Endodermal cell (in vitro differentiated cells): ENCODE measurements at regions not wholly inside any gene's neighbourhood (a gene's known extent, or its start where the extent isn't known, plus 50 kb on each side); places are given as distances from the start of the nearest gene placed in this dataset.

Experiments used
- DNase-seq: peaks from one replicate; pipeline ENCODE4 v3.0.0-alpha.2; 2017
- H3K27ac ChIP-seq: 2 replicates; pipeline ENCODE4 v1.5.1; 2013; ENCODE audit warnings: mild to moderate bottlenecking, low read depth, low read length, moderate library complexity
- H3K27me3 ChIP-seq: 2 replicates; pipeline ENCODE4 v1.6.1; 2013; ENCODE audit warnings: mild to moderate bottlenecking, low read length, moderate library complexity; ENCODE audit not compliant: insufficient read depth, control insufficient read depth, poor library complexity, severe bottlenecking
- H3K36me3 ChIP-seq: 2 replicates; pipeline ENCODE4 v1.7.0; 2013; ENCODE audit warnings: mild to moderate bottlenecking, low read length, moderate library complexity; ENCODE audit not compliant: control insufficient read depth, insufficient read depth
- H3K4me1 ChIP-seq: one replicate; pipeline ENCODE4 v1.7.0; 2013; ENCODE audit warnings: low read length; ENCODE audit not compliant: control insufficient read depth, insufficient read depth
- H3K4me3 ChIP-seq: 2 replicates; pipeline ENCODE4 v1.5.1; 2013; ENCODE audit warnings: mild to moderate bottlenecking, low read length, moderate library complexity
- H3K9ac ChIP-seq: 2 replicates; pipeline ENCODE4 v1.6.1; 2013; ENCODE audit warnings: mild to moderate bottlenecking, low read length, moderate library complexity; ENCODE audit not compliant: poor library complexity, severe bottlenecking; ENCODE audit errors: extremely low read depth
- H3K9me3 ChIP-seq: 2 replicates; pipeline ENCODE4 v1.6.1; 2013; ENCODE audit warnings: mild to moderate bottlenecking, low read length, moderate library complexity; ENCODE audit not compliant: control insufficient read depth
- H3K27ac Mint-ChIP-seq: 2 replicates; pipeline ENCODE4 v1.8.0; 2020; ENCODE audit warnings: mixed read lengths
- H3K27me3 Mint-ChIP-seq: 2 replicates; pipeline ENCODE4 v1.8.0; 2021; ENCODE audit warnings: mild to moderate bottlenecking, mixed read lengths; ENCODE audit not compliant: insufficient read depth
- H3K36me3 Mint-ChIP-seq: 2 replicates; pipeline ENCODE4 v1.8.0; 2020; ENCODE audit warnings: low read depth, mixed read lengths
- H3K4me1 Mint-ChIP-seq: 2 replicates; pipeline ENCODE4 v1.8.0; 2020; ENCODE audit warnings: mixed read lengths
- H3K4me3 Mint-ChIP-seq: 2 replicates; pipeline ENCODE4 v1.8.0; 2020; ENCODE audit warnings: mild to moderate bottlenecking, moderate library complexity, mixed read lengths
- H3K9me3 Mint-ChIP-seq: 2 replicates; pipeline ENCODE4 v1.8.0; 2020; ENCODE audit warnings: mild to moderate bottlenecking, mixed read lengths
- WGBS, 2 experiments: methylation state at CpG; one replicate each; pipeline versions ENCODE4 v1.1.5 to v1.1.7; 2013; ENCODE audit warnings: missing lambda C conversion rate in 2 of 2, mixed read lengths in 1 of 2; ENCODE audit not compliant: insufficient coverage in 1 of 2, insufficient read length in 1 of 2; 5-methylcytosine and 5-hydroxymethylcytosine counted together
- TF ChIP-seq, protein P1 (sequence below): fragments of 200-600 bp; sonication (generic); conservative IDR thresholded peaks from 2 replicates; pipeline ENCODE4 v1.5.0; 2021; ENCODE audit warnings: antibody characterized with exemption, mild to moderate bottlenecking

- Histone ChIP-seq H3K27ac (no peak overlapping the region), H3K27me3 (no peaks in the 10 kb centered on the region), H3K36me3 (no peaks in the 10 kb centered on the region), H3K9me3 (no peaks in the 10 kb centered on the region), H3K4me3 (no peak overlapping the region), H3K4me1 (no peaks in the 10 kb centered on the region), H3K9ac (no peak overlapping the region)
- no peaks in the 10 kb centered on the region for H3K27me3 Mint-ChIP-seq
- peaks cover 2% of the 10 kb centered on the region for H3K36me3 Mint-ChIP-seq
- H3K4me3 Mint-ChIP-seq, result no peak overlapping the region
- WGBS, 2 experiments, result 87% methylated on average over 6 of the region's 6 CpGs; no CpG with 5 or more reads in 1 of the 2 experiments
- TF ChIP-seq, protein P1, sequence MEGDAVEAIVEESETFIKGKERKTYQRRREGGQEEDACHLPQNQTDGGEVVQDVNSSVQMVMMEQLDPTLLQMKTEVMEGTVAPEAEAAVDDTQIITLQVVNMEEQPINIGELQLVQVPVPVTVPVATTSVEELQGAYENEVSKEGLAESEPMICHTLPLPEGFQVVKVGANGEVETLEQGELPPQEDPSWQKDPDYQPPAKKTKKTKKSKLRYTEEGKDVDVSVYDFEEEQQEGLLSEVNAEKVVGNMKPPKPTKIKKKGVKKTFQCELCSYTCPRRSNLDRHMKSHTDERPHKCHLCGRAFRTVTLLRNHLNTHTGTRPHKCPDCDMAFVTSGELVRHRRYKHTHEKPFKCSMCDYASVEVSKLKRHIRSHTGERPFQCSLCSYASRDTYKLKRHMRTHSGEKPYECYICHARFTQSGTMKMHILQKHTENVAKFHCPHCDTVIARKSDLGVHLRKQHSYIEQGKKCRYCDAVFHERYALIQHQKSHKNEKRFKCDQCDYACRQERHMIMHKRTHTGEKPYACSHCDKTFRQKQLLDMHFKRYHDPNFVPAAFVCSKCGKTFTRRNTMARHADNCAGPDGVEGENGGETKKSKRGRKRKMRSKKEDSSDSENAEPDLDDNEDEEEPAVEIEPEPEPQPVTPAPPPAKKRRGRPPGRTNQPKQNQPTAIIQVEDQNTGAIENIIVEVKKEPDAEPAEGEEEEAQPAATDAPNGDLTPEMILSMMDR, result no peak
- H3K4me1 Mint-ChIP-seq, result peaks cover 5% of the 10 kb centered on the region
- no peak for DNase-seq
- H3K9me3 Mint-ChIP-seq, result no peaks in the 10 kb centered on the region
- no peak overlapping the region for H3K27ac Mint-ChIP-seq
Measured at GRCh38 chr2:236353594-236353942, 89.4 kb upstream of the ASB18 start.

GRCh38 chr2:236354056-236354940, 90.1 kb upstream of the ASB18 start:
- TF ChIP-seq, protein P1, result no peak
- Histone ChIP-seq H3K27me3 (no peaks in the 10 kb centered on the region), H3K36me3 (no peaks in the 10 kb centered on the region), H3K4me3 (no peak overlapping the region), H3K4me1 (no peaks in the 10 kb centered on the region), H3K27ac (no peak overlapping the region), H3K9ac (no peak overlapping the region), H3K9me3 (no peaks in the 10 kb centered on the region)
- WGBS, 2 experiments, result 91 to 92% methylated on average over 10 to 15 of the region's 15 CpGs
- Mint-ChIP-seq H3K27ac (no peak overlapping the region), H3K27me3 (no peaks in the 10 kb centered on the region), H3K36me3 (peaks cover 2% of the 10 kb centered on the region), H3K9me3 (no peaks in the 10 kb centered on the region), H3K4me1 (peaks cover 7% of the 10 kb centered on the region), H3K4me3 (no peak overlapping the region)
- DNase-seq, result no peak

GRCh38 chr2:236354973-236355595, 90.9 kb upstream of the ASB18 start:
- H3K9me3 ChIP-seq, result no peaks in the 10 kb centered on the region
- H3K9ac ChIP-seq, result no peak overlapping the region
- Mint-ChIP-seq H3K27me3 (no peaks in the 10 kb centered on the region), H3K4me3 (no peak overlapping the region), H3K27ac (no peak overlapping the region), H3K9me3 (no peaks in the 10 kb centered on the region), H3K4me1 (peaks cover 15% of the 10 kb centered on the region), H3K36me3 (peaks cover 2% of the 10 kb centered on the region)
- WGBS, 2 experiments, result 86 to 90% methylated on average over 10 to 21 of the region's 21 CpGs
- H3K27me3 ChIP-seq, result no peaks in the 10 kb centered on the region
- no peaks in the 10 kb centered on the region for H3K36me3 ChIP-seq
- TF ChIP-seq, protein P1, result no peak
- H3K27ac ChIP-seq, result no peak overlapping the region
- DNase-seq, result no peak
- H3K4me1 ChIP-seq, result no peaks in the 10 kb centered on the region
- H3K4me3 ChIP-seq, result no peak overlapping the region
